ES-I3 (cell line): ENCODE measurements at regions not wholly inside any gene's neighbourhood (a gene's known extent, or its start where the extent isn't known, plus 50 kb on each side); places are given as distances from the start of the nearest gene placed in this dataset.
"Not testable (repeated sequence)": the region's sequence is repeated elsewhere in the genome, so short reads cannot be mapped to it uniquely, and the experiment has no call there.

ENCODE experiments used
- H3K36me3 ChIP-seq: 2 replicates; pipeline ENCODE4 v1.6.1; 2013; ENCODE audit warnings: mild to moderate bottlenecking, low read length, control low read depth, moderate library complexity; ENCODE audit not compliant: insufficient read depth
- H3K4me1 ChIP-seq: 2 replicates; pipeline ENCODE4 v1.6.1; 2013; ENCODE audit warnings: mild to moderate bottlenecking, control low read depth, low read length; ENCODE audit not compliant: insufficient read depth
- H3K9ac ChIP-seq: 2 replicates; pipeline ENCODE4 v1.6.1; 2013; ENCODE audit warnings: low read depth, mild to moderate bottlenecking, low read length, moderate library complexity
- H3K9me3 ChIP-seq: 2 replicates; pipeline ENCODE4 v1.6.1; 2013; ENCODE audit warnings: mild to moderate bottlenecking, low read length, moderate library complexity; ENCODE audit not compliant: control insufficient read depth, insufficient read depth

DNA sequence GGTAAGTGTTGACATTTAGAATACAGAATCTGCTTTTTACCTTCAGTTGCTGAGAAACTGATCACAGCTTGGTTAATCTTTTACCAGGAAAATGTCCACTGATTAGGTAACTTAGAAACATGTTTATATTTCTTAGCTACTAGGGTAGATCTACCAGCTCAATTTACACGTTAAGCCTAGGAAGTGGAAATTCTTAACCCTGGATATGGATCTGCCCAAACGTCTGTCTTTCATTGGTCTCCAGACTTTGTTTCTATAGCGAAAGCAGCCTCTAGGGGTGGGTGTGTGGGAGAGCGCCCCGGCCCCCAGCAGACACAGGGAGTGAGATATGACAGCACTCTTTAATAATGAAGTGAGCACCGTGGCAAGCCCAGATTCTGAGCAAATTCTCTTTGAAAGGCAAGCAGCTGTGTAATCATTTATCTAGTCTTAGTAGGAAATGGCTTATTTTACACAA is 141.6 kb upstream of the ZNF608 start:
- Histone ChIP-seq H3K9ac (no peak overlapping the region), H3K9me3 (no peaks in the 10 kb centered on the region), H3K36me3 (no peaks in the 10 kb centered on the region), H3K4me1 (peaks cover 13% of the 10 kb centered on the region)

DNA sequence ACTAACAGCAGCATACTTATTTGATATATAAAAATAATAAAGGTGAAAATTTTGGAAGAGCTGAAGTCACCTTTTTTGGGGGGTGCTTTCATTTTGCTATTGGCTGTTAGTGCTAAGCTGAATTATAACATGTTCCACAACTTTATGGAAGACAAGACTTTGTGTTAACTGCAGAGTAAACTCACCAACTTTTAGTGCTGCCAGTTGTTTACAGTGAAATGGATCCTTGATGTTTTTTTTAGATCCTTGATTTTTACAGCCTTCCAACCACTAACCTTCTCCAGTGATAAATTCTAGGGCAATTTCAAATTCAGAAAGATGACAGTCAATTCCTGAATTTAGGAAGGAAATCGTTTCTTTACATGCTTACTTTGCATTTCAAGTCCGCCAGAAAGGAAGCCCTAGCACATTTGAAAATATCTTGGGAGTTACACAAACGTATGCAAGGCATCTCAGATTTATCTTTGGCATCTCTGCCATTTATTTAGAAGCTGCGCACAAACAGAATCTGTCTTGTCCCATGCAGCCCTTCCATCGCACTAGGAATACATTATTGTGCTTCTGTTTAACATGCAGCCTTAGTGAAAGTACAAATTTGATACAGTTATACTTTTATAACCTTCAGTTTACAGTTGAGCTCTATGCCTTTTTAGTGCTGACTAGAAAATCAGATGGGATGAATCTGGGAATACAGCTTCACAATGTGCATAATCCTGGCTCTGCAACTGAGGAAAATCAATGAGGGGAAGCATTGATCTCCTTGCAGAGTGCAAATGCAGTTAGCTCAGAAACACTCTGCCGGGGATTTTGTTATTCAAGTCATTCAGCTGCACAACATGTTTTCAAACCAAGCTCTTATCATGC is 142.4 kb upstream of the ZNF608 start:
- no peaks in the 10 kb centered on the region for H3K9me3 ChIP-seq
- no peaks in the 10 kb centered on the region for H3K36me3 ChIP-seq
- H3K4me1 ChIP-seq = peaks cover 13% of the 10 kb centered on the region
- H3K9ac ChIP-seq = no peak overlapping the region

DNA sequence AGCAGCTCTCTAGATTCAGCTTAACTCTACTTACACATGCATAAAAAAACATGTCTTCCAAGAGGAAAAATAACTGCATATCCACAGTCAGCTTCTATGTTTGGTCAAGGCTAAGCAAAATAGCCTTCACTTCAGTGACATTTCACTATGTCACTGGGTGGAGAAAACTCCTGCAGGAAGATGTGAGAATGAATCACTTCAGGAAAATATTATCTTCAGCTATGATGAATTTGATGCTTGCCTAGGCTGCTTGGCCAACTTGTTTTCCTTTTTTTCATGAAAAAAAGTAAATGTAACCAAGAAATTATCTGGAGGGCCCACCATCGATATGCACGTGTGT is 143.0 kb upstream of the ZNF608 start:
- Histone ChIP-seq H3K9me3 (no peaks in the 10 kb centered on the region), H3K9ac (no peak overlapping the region), H3K4me1 (peaks cover 13% of the 10 kb centered on the region), H3K36me3 (no peaks in the 10 kb centered on the region)

DNA sequence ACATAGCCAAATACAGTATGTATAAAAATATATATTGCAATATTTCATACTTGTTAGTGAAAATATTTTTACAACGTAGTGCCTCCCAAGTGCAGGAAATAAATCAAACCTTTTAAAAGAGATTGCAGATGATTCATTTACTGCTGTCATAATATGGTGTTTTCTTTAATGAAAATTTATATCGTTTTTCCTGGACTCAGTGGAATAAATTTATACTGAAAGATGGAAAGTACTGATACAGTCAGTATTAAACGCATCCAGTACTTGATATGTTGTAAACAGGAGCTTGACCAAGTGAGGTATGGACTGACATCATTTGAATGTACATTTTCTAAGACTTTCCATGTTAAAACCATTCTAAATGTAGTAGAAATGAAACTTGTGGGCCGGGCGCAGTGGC is 143.4 kb upstream of the ZNF608 start:
- Histone ChIP-seq H3K36me3 (no peaks in the 10 kb centered on the region), H3K9me3 (no peaks in the 10 kb centered on the region), H3K4me1 (peaks cover 13% of the 10 kb centered on the region), H3K9ac (no peak overlapping the region)

DNA sequence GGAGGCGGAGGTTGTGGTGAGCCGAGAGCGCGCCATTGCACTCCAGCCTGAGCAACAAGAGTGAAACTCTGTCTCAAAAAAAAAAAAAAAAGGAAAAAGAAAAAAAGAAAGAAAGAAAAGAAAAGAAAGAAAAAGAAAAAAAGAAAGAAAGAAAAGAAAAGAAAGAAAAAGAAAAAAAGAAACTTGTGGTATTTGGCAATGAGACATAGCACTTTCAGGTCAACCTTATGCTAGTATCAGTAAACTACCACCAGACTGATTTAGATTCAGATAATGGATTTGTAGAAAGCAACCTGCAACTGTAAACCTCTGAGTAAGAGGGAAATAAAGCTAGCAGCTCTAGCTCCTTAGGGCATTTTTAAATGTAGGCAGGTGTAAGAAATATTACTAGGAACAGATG is 144.0 kb upstream of the ZNF608 start:
- not testable (repeated sequence) for H3K36me3 ChIP-seq, H3K9ac ChIP-seq, H3K9me3 ChIP-seq
- H3K4me1 ChIP-seq = peaks cover 13% of the 10 kb centered on the region

DNA sequence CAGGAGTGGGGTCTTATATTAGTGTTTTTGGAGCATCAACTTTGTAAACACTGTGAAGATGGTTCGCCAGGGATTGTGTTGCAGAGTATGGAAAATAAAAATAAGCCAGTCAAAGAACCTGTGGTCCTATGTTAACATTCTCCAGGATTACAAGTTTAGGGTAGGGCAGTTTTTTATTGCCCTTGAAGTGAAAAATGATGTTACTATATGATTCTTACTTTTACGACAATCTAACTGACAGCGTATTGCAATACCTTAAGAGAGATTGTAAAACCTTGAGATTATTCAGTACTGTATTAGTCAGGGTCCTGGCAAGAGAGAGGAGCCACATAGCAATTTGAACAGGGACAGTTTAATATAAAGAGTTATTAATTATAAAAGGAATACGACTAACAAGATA is 144.7 kb upstream of the ZNF608 start:
- Histone ChIP-seq H3K9ac (no peak overlapping the region), H3K36me3 (no peaks in the 10 kb centered on the region), H3K4me1 (peaks cover 13% of the 10 kb centered on the region), H3K9me3 (no peaks in the 10 kb centered on the region)

DNA sequence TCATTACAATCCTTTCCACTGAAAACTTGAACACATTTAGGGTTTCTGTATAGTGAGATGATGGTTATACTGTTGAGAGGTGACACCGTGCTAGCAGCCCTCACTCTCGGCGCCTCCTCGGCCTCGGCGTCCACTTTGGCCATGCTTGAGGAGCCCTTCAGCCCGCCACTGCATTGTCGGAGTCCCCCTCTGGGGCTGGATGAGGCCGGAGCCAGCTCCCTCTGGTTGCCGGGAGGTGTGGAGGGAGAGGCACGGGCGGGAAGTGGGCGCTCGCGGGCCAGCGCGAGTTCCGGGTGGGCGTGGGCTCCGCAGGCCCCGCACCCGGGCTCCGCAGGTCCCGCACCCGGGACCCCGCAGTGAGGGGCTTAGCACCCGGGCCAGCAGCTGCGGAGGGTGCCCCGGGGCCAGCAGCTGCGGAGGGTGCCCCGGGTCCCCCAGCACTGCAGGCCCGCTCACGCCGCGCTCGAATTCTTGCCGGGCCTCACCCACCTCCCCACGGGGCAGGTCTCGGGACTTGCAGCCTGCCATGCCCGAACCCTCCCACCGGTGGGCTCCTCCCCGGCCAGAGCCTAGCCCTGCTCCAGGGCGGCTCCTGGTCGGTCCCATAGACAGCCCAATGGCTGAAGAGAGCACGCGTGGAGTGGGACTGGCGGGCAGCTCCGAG is 145.9 kb upstream of the ZNF608 start:
- Histone ChIP-seq H3K9ac (no peak overlapping the region), H3K9me3 (no peaks in the 10 kb centered on the region), H3K4me1 (peaks cover 13% of the 10 kb centered on the region), H3K36me3 (no peaks in the 10 kb centered on the region)

DNA sequence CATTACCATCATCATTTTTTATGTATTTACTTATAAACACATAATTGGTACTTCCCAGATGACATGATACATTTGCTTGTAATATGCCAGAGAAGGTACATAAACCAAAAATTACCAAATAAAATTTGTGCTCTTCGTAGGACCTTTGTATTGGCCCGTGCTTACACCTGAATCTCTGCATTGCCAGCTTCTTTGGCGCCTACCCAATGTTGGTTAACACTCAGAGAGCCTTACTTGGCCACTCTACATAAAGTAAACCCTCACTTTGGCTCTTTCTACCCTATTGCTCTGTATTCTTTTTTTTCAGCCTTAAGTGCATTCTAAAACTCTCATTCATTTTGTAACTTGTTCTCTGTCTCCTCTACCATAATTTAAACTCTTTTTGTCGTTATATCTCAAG is 148.1 kb upstream of the ZNF608 start:
- Histone ChIP-seq H3K36me3 (no peaks in the 10 kb centered on the region), H3K4me1 (peaks cover 2% of the 10 kb centered on the region; the same call in 1 of the 2 replicates), H3K9ac (no peak overlapping the region), H3K9me3 (peaks cover 3% of the 10 kb centered on the region; the same call in 1 of the 2 replicates)

DNA sequence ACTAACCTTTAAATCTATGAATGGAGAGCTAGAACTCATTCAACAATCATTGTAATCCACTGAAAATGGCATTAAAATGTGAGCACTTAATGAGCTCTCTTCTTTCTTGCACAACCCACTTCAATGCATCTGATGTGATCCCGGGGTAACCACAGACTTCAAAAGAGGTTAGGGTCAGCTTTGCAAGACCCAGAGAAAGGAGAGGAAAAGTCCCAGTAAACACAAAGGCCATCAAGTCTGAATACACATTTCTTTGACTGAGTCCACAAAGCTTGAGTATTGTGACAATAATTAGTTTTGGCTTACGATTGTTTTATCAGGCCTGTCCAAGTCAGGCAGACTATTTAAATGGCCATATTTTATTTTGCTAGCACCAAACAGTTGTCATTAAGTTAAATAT is 148.8 kb upstream of the ZNF608 start:
- H3K4me1 ChIP-seq = no peaks in the 10 kb centered on the region
- no peak overlapping the region for H3K9ac ChIP-seq
- H3K9me3 ChIP-seq = peaks cover 3% of the 10 kb centered on the region; the same call in 1 of the 2 replicates
- H3K36me3 ChIP-seq = no peaks in the 10 kb centered on the region

DNA sequence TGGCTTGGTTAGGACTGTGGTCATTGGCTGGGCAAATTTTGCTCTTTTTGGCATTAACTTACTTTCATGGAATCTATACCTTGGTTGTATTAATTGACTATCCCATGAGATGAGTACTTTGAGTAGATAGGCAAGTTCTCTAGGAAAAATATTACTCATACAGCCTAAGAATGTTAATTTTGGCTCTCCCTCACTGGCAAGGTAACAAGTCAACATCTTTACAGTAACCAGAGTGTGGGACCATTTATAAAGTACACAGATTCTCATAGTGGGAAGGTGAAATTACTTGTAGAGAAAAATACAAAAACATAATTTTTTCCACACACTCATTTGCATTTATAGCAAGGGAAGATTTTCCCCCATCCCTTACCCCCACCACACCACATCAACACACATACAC is 154.6 kb upstream of the ZNF608 start:
- H3K9ac ChIP-seq = no peak overlapping the region
- peaks cover 3% of the 10 kb centered on the region; the same call in 1 of the 2 replicates for H3K9me3 ChIP-seq
- no peaks in the 10 kb centered on the region; the same call in 1 of the 2 replicates for H3K36me3 ChIP-seq
- H3K4me1 ChIP-seq = peaks cover 18% of the 10 kb centered on the region

DNA sequence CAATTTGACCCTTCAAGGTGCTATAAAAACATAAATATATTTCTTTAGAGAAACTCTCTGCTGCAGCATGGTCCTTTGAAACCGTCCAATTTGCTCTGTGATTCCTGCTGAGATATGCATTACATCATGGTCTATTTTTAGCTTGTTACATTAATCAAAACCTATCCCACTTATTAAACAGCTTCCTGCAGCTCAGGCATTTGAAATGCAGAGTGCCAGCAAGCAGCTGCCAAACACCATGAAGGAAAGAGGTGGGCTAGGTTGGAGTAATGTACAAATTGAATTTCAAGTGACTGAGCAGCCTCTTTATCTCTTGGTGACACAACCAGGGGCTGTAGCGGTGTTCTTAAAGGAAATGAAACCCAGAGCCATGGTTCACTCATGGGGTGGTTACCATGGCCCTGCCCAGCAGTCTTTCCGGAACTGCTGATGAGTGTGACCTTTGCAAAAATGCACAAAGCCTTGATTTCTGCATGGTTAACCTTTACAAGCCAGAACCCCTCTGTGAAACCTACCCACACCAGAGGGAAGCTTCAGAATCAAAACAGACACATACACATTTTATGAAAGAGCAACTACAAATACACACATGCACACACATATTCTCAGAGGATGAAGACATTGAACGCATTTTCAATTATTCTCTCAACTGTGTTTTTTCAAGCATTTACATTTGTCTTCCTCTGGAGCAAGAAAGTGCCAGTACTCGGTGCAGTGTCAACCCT is 155.8 kb upstream of the ZNF608 start:
- Histone ChIP-seq H3K4me1 (peaks cover 28% of the 10 kb centered on the region), H3K9me3 (peaks cover 3% of the 10 kb centered on the region; the same call in 1 of the 2 replicates), H3K36me3 (no peaks in the 10 kb centered on the region; the same call in 1 of the 2 replicates), H3K9ac (no peak overlapping the region)

DNA sequence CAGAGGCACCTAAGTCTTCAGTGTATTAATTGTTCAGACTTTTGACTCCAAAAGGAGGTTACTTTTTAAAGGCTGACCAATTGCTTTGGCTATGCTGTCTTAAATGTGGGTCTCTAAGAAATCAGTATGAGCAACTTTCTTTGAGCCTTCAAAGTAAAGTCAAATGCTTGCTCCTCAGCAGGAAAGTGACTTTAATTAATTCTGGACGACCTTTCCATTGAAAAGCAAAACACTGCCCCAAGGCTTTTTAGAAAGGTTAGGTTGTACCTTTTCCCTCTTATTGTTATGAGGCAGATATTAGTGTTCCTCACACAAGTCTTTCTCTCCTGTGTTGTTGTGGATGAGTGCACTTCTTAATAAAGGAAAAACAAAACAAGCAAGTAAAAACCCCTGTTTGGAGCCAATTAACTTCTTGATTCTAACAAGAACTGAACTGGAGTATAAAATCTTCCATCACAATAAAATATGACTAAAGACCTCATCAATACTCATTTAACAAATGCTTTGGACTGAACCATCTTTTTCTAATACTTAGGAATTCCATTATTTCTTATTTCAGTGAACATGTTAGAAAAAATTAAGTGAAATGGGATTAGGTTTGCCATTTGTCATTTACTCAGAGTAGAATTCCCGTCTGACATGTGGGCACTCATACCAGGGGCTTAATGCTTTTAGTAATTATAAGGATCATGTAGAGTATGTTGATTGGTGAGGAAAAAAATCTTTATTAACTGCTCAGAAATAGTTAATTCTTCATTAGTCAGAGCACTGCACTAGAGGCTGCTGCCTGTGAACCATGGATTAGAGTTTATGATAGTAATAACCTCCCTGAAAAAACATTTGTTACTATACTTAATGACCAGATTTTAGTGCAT is 159.1 kb upstream of the ZNF608 start:
- no peaks in the 10 kb centered on the region; the same call in 1 of the 2 replicates for H3K36me3 ChIP-seq
- H3K4me1 ChIP-seq = peaks cover 44% of the 10 kb centered on the region
- no peak overlapping the region for H3K9ac ChIP-seq
- no peaks in the 10 kb centered on the region for H3K9me3 ChIP-seq

DNA sequence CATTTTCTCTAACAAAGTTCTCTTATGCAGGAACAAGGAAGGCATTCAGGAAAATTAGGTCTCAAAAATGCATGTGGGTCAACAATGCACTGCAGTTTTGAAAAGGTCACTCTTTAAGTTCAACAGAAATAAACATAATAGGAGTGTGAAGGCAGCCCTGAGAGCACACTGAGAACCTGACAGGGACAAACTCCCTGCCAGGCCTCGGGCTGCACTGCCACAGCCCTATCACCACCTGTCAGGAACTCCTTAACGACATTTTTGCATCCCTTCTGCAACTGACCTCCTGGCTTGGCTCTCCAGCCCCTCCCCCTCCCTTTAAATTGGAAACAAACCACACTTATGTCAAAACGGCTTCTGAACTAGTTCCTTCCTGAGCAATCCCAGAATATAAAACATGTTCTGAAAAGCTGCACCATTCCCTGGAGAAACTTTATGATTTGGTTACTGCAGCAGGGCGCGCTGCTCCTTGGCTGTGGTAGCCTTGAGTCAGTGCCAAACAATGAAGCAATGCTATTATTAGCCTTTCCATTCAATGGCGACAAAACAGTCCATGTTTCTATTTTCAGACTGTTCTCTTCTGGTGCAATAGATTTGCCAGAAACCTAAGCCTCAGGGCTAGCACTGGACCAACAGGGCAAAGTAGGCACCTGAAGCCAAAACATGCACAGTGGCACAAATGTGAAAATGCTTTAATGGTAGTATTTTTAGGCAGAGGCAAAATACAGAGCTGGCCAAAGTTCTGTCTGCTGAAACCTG is 160.1 kb upstream of the ZNF608 start:
- no peaks in the 10 kb centered on the region; the same call in 1 of the 2 replicates for H3K36me3 ChIP-seq
- no peaks in the 10 kb centered on the region for H3K9me3 ChIP-seq
- peaks cover 44% of the 10 kb centered on the region for H3K4me1 ChIP-seq
- H3K9ac ChIP-seq = no peak overlapping the region
